Endothelial cell of umbilical vein (primary cell): ENCODE measurements at regions not wholly inside any gene's neighbourhood (a gene's known extent, or its start where the extent isn't known, plus 50 kb on each side); places are given as distances from the start of the nearest gene placed in this dataset.

ENCODE experiments used
- BruUV-seq: library from RNA; stranded (reverse); fragments of 400-500 nt; replicated peaks from 2 replicates; lab custom pipeline; 2021; lab: Mats Ljungman, UMichigan
- CTCF ChIA-PET: fragments of 300-600, 350-600 bp; sonication (Branson Sonifier 250); formaldehyde crosslinking; loops from one replicate; lab custom pipeline; 2021; ENCODE audit warnings: antibody characterized with exemption, inconsistent platforms; lab: Charles Lee
- POLR2A ChIA-PET: fragments of 300-600, 350-600 bp; sonication (Branson Sonifier 250); formaldehyde crosslinking; loops from one replicate; lab custom pipeline; 2021; ENCODE audit warnings: antibody characterized with exemption, inconsistent platforms; lab: Charles Lee
- DNase-seq: peaks from one replicate; pipeline ENCODE4 v3.0.0-alpha.2; 2011; ENCODE audit warnings: low read depth, low spot score
- FAIRE-seq: peaks from 2 replicates; lab custom pipeline; 2011; peaks lifted over from hg19 to GRCh38; lab: Jason Lieb, UNC
- H2AFZ ChIP-seq: 2 replicates; pipeline ENCODE4 v1.6.0; 2012; ENCODE audit warnings: low read depth, low read length, control low read depth, inconsistent platforms
- H3K27ac ChIP-seq: 2 replicates; pipeline ENCODE4 v1.5.1; 2011; ENCODE audit warnings: low read depth, mild to moderate bottlenecking, control low read depth, low read length, moderate library complexity; ENCODE audit not compliant: insufficient read depth
- H3K27me3 ChIP-seq, 2 experiments: 2 replicates each; pipeline versions ENCODE4 v1.6.0 to v1.6.1; 2011; ENCODE audit warnings: low read length in 2 of 2, mixed read lengths in 1 of 2; ENCODE audit not compliant: control insufficient read depth in 2 of 2, insufficient read depth in 2 of 2
- H3K36me3 ChIP-seq, 2 experiments: 2 replicates in 1 of 2; 3 replicates in 1 of 2; pipeline ENCODE4 v1.5.1; 2011; ENCODE audit warnings: low read length in 2 of 2, mild to moderate bottlenecking in 1 of 2, moderate library complexity in 1 of 2; ENCODE audit not compliant: control insufficient read depth in 2 of 2, insufficient read depth in 2 of 2; ENCODE audit errors: extremely low read depth in 1 of 2
- H3K4me1 ChIP-seq: 3 replicates; pipeline ENCODE4 v1.5.1; 2011; ENCODE audit warnings: mild to moderate bottlenecking, low read length; ENCODE audit not compliant: control insufficient read depth, insufficient read depth; ENCODE audit errors: extremely low read depth
- H3K4me2 ChIP-seq: 2 replicates; pipeline ENCODE4 v1.6.1; 2011; ENCODE audit warnings: low read length, control low read depth, mixed read lengths; ENCODE audit not compliant: insufficient read depth
- H3K4me3 ChIP-seq, 3 experiments: fragments of 200-600 bp in 1 of 3; sonication (generic), shearing (Covaris generic) in 1 of 3; replicated peaks in 1 of 3; 2 replicates each; pipeline ENCODE4 v1.5.1; 2011 to 2016; ENCODE audit warnings: control low read depth in 3 of 3, low read length in 3 of 3, mild to moderate bottlenecking in 2 of 3, inconsistent platforms in 1 of 3, low read depth in 1 of 3, moderate library complexity in 1 of 3; ENCODE audit not compliant: insufficient read depth in 1 of 3
- H3K79me2 ChIP-seq: 2 replicates; pipeline ENCODE4 v1.6.0; 2012; ENCODE audit warnings: low read length, inconsistent platforms; ENCODE audit not compliant: control insufficient read depth, insufficient read depth
- H3K9ac ChIP-seq: replicated peaks from 2 replicates; pipeline ENCODE3; 2011; ENCODE audit warnings: low read length, control low read depth; ENCODE audit not compliant: insufficient read depth; ENCODE audit errors: extremely low read depth
- H3K9me1 ChIP-seq: replicated peaks from 3 replicates; pipeline ENCODE4 v1.6.0; 2011; ENCODE audit warnings: mild to moderate bottlenecking, low read length; ENCODE audit not compliant: control insufficient read depth, insufficient read depth; ENCODE audit errors: extremely low read depth
- H3K9me3 ChIP-seq: replicated peaks from 2 replicates; pipeline ENCODE4 v1.5.1; 2012; ENCODE audit warnings: low read length, inconsistent platforms; ENCODE audit not compliant: control insufficient read depth, insufficient read depth
- H4K20me1 ChIP-seq: replicated peaks from 2 replicates; pipeline ENCODE3; 2011; ENCODE audit warnings: mild to moderate bottlenecking, low read length; ENCODE audit not compliant: control insufficient read depth, insufficient read depth; ENCODE audit errors: extremely low read depth
- FOS ChIP-seq: IDR thresholded peaks from 2 replicates; pipeline ENCODE4 v1.6.1; 2011; ENCODE audit warnings: mild to moderate bottlenecking, low read length, moderate library complexity, borderline replicate concordance; ENCODE audit not compliant: insufficient read depth
- JUN ChIP-seq: IDR thresholded peaks from 2 replicates; pipeline ENCODE4 v1.6.1; 2011; ENCODE audit warnings: borderline replicate concordance, low read depth; ENCODE audit not compliant: insufficient read length, insufficient read depth
- MYC ChIP-seq: IDR thresholded peaks from one replicate; pipeline ENCODE4 v1.6.1; 2011; ENCODE audit warnings: mild to moderate bottlenecking, low read depth, low read length
- POLR2A ChIP-seq: IDR thresholded peaks from 2 replicates; pipeline ENCODE4 v1.6.1; 2012; ENCODE audit warnings: low read depth, mild to moderate bottlenecking, control low read depth, low read length
- POLR2AphosphoS5 ChIP-seq: IDR thresholded peaks from 2 replicates; pipeline ENCODE4 v1.6.1; 2012; ENCODE audit warnings: low read depth, mild to moderate bottlenecking, control low read depth, low read length, moderate library complexity; ENCODE audit not compliant: insufficient read depth
- dilution Hi-C: fragments of 300-500 bp; cut with MboI; formaldehyde crosslinking; loops from one replicate; pipeline ENCODE4 v1.15.0; 2019; ENCODE audit warnings: low sequenced_read_pairs; ENCODE audit not compliant: extremely low pct_ligation_motif_present
- intact Hi-C: fragments of 100-400 bp; cut with micrococcal nuclease; formaldehyde crosslinking; loops from one replicate; pipeline ENCODE4 v1.10.0; 2022

DNA sequence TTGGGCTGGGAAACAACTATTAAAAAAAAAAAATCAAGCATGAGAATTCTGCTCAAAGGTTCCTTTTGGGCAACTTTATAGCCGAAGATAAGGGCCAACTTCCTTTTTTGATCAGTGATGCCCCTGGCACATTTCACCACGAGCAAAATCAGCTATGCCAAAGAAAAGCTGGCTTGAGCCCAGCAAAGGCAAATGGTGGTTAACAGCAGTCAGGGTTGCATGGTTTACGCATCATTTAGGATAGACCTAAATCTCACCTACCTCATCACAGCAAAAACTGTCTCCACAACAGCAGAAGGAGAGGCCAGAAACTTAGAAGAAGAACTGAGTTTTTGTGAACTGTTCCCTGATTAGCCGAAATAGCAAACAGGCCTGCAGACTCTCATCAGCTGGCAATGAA is 220.1 kb upstream of the CDIN1 start:
- Histone ChIP-seq H3K27me3 (no peaks in the 10 kb centered on the region), H3K4me1 (no peaks in the 10 kb centered on the region), H2AFZ (no peak overlapping the region), H3K79me2 (no peaks in the 10 kb centered on the region), H3K9ac (no peak overlapping the region), H3K27ac (no peak overlapping the region), H3K4me2 (no peak overlapping the region), H3K9me3 (no peaks in the 10 kb centered on the region), H3K36me3 (no peaks in the 10 kb centered on the region), H3K9me1 (no peaks in the 10 kb centered on the region), H3K4me3 (no peak overlapping the region), H4K20me1 (no peaks in the 10 kb centered on the region)
- dilution Hi-C loops: no loop called here
- CTCF ChIA-PET: interaction anchor here (1.2 to 3.1 kb wide), 3 partner anchors 12 to 53 kb away, joined by 3 to 10 read pairs (median 3); no protein-coding TSS in a partner anchor
- no peak for DNase-seq
- POLR2A ChIA-PET: no interaction called here
- no TSS peak for BruUV-seq
- no peak for TF ChIP-seq FOS
- TF ChIP-seq JUN: no peak
- no peak for TF ChIP-seq POLR2AphosphoS5
- intact Hi-C loops: no loop called here
- no peak for FAIRE-seq

DNA sequence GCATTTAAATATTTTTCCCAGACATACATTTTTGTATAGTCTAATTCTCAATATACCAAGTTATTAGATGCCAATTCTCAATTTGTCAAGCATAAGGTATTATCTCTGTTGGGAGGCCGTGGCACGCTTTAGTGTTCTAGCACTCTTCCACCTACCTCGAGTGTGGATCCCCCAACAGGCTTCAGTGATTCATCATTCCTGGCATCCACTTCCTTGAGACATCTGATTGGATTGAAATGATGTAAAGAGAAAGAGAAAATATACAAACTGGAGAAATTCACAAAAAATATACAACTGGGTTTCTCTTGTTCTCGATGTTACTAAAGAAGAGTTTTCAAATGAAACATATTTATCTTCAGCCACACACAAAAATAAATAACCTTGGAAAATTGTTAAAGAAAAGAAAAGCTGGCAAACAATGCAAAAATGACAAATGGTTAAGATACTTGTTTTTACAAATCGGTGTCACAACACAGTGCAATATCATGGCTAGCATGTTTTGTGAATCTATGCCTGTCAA is 218.0 kb upstream of the CDIN1 start:
- no peak for TF ChIP-seq MYC
- peak; percentile 27 for TF ChIP-seq FOS
- no peak for TF ChIP-seq POLR2A
- Histone ChIP-seq H4K20me1 (no peaks in the 10 kb centered on the region), H3K9me3 (no peaks in the 10 kb centered on the region), H2AFZ (no peak overlapping the region), H3K27ac (no peak overlapping the region), H3K9me1 (no peaks in the 10 kb centered on the region), H3K4me2 (no peak overlapping the region), H3K9ac (no peak overlapping the region), H3K4me3 (no peak overlapping the region), H3K4me1 (no peaks in the 10 kb centered on the region), H3K79me2 (no peaks in the 10 kb centered on the region), H3K36me3 (no peaks in the 10 kb centered on the region), H3K27me3 (no peaks in the 10 kb centered on the region)
- no peak for FAIRE-seq
- no TSS peak for BruUV-seq
- ChIA-PET POLR2A (no interaction called here), CTCF (no interaction called here)
- dilution Hi-C loops (no loop called here), intact Hi-C loops (no loop called here)
- no peak for DNase-seq
